ENCODE measurements at regions not wholly inside any gene's neighbourhood (a gene's known extent, or its start where the extent isn't known, plus 50 kb on each side); places are given as distances from the start of the nearest gene placed in this dataset.

- TF ChIP-seq ZNF639 (CRISPR knock-in tag; conservative IDR thresholded peaks at IDR 0.05 in 1 of 2, IDR thresholded peaks at IDR 0.05 in 1 of 2) (no peak), KLF10 (CRISPR knock-in tag; IDR thresholded peaks at IDR 0.05) (no peak), ELK3 (CRISPR knock-in tag; IDR thresholded peaks at IDR 0.05) (no peak), ID3 (CRISPR knock-in tag; IDR thresholded peaks at IDR 0.05) (no peak), ID3 (tag; IDR thresholded peaks at IDR 0.05) (no peak), NFIC (IDR thresholded peaks at IDR 0.05) (no peak), CGGBP1 (CRISPR knock-in tag; IDR thresholded peaks at IDR 0.05) (no peak), MED1 (CRISPR knock-in tag; IDR thresholded peaks at IDR 0.05; ENCODE audit: borderline replicate concordance) (no peak), ZNF174 (CRISPR knock-in tag; IDR thresholded peaks at IDR 0.05) (no peak), POLR2G (IDR thresholded peaks at IDR 0.05; ENCODE audit: low read depth, low read length) (no peak), ARID1B (IDR thresholded peaks at IDR 0.05) (peak; percentile 28; the same call in 1 of the 2 replicates), ZNF212 (CRISPR knock-in tag; IDR thresholded peaks at IDR 0.05) (no peak), ZNF165 (CRISPR knock-in tag; IDR thresholded peaks at IDR 0.05; ENCODE audit: borderline replicate concordance) (no peak), FOSL1 (tag; conservative IDR thresholded peaks at IDR 0.05) (peak; percentile 57)
- TF ChIP-seq, protein P1, sequence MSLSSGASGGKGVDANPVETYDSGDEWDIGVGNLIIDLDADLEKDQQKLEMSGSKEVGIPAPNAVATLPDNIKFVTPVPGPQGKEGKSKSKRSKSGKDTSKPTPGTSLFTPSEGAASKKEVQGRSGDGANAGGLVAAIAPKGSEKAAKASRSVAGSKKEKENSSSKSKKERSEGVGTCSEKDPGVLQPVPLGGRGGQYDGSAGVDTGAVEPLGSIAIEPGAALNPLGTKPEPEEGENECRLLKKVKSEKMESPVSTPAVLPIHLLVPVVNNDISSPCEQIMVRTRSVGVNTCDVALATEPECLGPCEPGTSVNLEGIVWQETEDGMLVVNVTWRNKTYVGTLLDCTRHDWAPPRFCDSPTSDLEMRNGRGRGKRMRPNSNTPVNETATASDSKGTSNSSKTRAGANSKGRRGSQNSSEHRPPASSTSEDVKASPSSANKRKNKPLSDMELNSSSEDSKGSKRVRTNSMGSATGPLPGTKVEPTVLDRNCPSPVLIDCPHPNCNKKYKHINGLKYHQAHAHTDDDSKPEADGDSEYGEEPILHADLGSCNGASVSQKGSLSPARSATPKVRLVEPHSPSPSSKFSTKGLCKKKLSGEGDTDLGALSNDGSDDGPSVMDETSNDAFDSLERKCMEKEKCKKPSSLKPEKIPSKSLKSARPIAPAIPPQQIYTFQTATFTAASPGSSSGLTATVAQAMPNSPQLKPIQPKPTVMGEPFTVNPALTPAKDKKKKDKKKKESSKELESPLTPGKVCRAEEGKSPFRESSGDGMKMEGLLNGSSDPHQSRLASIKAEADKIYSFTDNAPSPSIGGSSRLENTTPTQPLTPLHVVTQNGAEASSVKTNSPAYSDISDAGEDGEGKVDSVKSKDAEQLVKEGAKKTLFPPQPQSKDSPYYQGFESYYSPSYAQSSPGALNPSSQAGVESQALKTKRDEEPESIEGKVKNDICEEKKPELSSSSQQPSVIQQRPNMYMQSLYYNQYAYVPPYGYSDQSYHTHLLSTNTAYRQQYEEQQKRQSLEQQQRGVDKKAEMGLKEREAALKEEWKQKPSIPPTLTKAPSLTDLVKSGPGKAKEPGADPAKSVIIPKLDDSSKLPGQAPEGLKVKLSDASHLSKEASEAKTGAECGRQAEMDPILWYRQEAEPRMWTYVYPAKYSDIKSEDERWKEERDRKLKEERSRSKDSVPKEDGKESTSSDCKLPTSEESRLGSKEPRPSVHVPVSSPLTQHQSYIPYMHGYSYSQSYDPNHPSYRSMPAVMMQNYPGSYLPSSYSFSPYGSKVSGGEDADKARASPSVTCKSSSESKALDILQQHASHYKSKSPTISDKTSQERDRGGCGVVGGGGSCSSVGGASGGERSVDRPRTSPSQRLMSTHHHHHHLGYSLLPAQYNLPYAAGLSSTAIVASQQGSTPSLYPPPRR (CRISPR knock-in tag; IDR thresholded peaks at IDR 0.05; ENCODE audit: borderline replicate concordance) = no peak
Measured at GRCh38 chr15:66894986-66895780, 170.2 kb upstream of the SMAD3 start (continued).
